H1 (cell line): ENCODE measurements at regions not wholly inside any gene's neighbourhood (a gene's known extent, or its start where the extent isn't known, plus 50 kb on each side); places are given as distances from the start of the nearest gene placed in this dataset.

Source experiments
- ATF2 ChIP-seq: IDR thresholded peaks from 2 replicates; pipeline ENCODE4 v1.6.1; 2012; ENCODE audit warnings: low read length, inconsistent platforms
- BRCA1 ChIP-seq: IDR thresholded peaks from 2 replicates; pipeline ENCODE4 v1.6.1; 2012; ENCODE audit warnings: low read depth, low read length, improper control_type of control experiment
- CHD2 ChIP-seq: IDR thresholded peaks from 2 replicates; pipeline ENCODE4 v1.6.1; 2012; ENCODE audit warnings: low read length, improper control_type of control experiment
- CTCF ChIP-seq, 3 experiments: IDR thresholded peaks; 1 replicate in 2 of 3; 2 replicates in 1 of 3; pipeline versions ENCODE4 v1.5.1 to v1.6.1; 2011; ENCODE audit warnings: low read length in 3 of 3, mild to moderate bottlenecking in 3 of 3, inconsistent platforms in 2 of 3, low read depth in 1 of 3, moderate library complexity in 1 of 3; ENCODE audit not compliant: insufficient read depth in 1 of 3; ENCODE audit errors: control extremely low read depth in 1 of 3
- EZH2 ChIP-seq: fragments of 200-600 bp; sonication (generic); IDR thresholded peaks from 2 replicates; pipeline ENCODE4 v1.7.1; 2012; ENCODE audit warnings: low read depth, mild to moderate bottlenecking, moderate library complexity, low read length, inconsistent platforms; ENCODE audit not compliant: severe bottlenecking
- KDM1A ChIP-seq: fragments of 200-600, 300-600 bp; sonication (generic); IDR thresholded peaks from 2 replicates; pipeline ENCODE4 v1.7.1; 2016; ENCODE audit warnings: mild to moderate bottlenecking, low read length, borderline replicate concordance
- POLR2A ChIP-seq, 2 experiments: IDR thresholded peaks; 1 replicate in 1 of 2; 2 replicates in 1 of 2; pipeline ENCODE4 v1.6.1; 2011; ENCODE audit warnings: low read depth in 2 of 2, low read length in 2 of 2, mild to moderate bottlenecking in 2 of 2; ENCODE audit errors: control extremely low read depth in 1 of 2
- RBBP5 ChIP-seq: IDR thresholded peaks from 2 replicates; pipeline ENCODE4 v1.7.1; 2012; ENCODE audit warnings: low read depth, mild to moderate bottlenecking, inconsistent platforms, low read length, moderate library complexity, borderline replicate concordance
- SIN3A ChIP-seq, 2 experiments: IDR thresholded peaks in 1 of 2; conservative IDR thresholded peaks in 1 of 2; 2 replicates each; pipeline ENCODE4 v1.6.1; 2011 to 2012; ENCODE audit warnings: low read length in 2 of 2, improper control_type of control experiment in 1 of 2, low read depth in 1 of 2, mild to moderate bottlenecking in 1 of 2
- SIRT6 ChIP-seq: IDR thresholded peaks from one replicate; pipeline ENCODE4 v1.7.1; 2012; ENCODE audit warnings: low read length, inconsistent platforms
- YY1 ChIP-seq: IDR thresholded peaks from 2 replicates; pipeline ENCODE4 v1.6.1; 2011; ENCODE audit warnings: low read depth, mild to moderate bottlenecking, low read length
- ZNF274 ChIP-seq: IDR thresholded peaks from 2 replicates; pipeline ENCODE4 v1.7.0; 2012; ENCODE audit warnings: low read length, borderline replicate concordance; ENCODE audit errors: extremely low read depth

GRCh38 chr4:155005395-155006090 is 202.9 kb upstream of the NPY2R start:
- TF ChIP-seq CTCF (IDR thresholded peaks at IDR 0.05; ENCODE audit: control extremely low read depth in 1 of 3, insufficient read depth in 1 of 3, low read depth in 1 of 3, low read length in 3 of 3) (no peak), CHD2 (no peak), ATF2 (no peak), KDM1A (no peak), RBBP5 (no peak), POLR2A (IDR thresholded peaks at IDR 0.05; ENCODE audit: control extremely low read depth in 1 of 2, low read depth in 2 of 2, low read length in 2 of 2) (no peak), SIN3A (conservative IDR thresholded peaks at IDR 0.05 in 1 of 2, IDR thresholded peaks at IDR 0.05 in 1 of 2; ENCODE audit: low read depth in 1 of 2, low read length in 2 of 2) (no peak), ZNF274 (no peak), SIRT6 (no peak), EZH2 (no peak), YY1 (no peak), BRCA1 (no peak)
